Retinal pigment epithelial cell (primary cell): ENCODE measurements at regions not wholly inside any gene's neighbourhood (a gene's known extent, or its start where the extent isn't known, plus 50 kb on each side); places are given as distances from the start of the nearest gene placed in this dataset.

ENCODE experiments used
- DNase-seq: peaks from one replicate; pipeline ENCODE4 v3.0.0-alpha.2; 2010; ENCODE audit warnings: low read depth
- H3K4me3 ChIP-seq: 2 replicates; pipeline ENCODE4 v1.5.1; 2011; ENCODE audit warnings: mild to moderate bottlenecking, low read length, control low read depth, moderate library complexity
- CTCF ChIP-seq: conservative IDR thresholded peaks from 2 replicates; pipeline ENCODE4 v1.5.1; 2011; ENCODE audit warnings: low read depth, low read length, control low read depth, inconsistent platforms

- H3K4me3 ChIP-seq: no peak overlapping the region
- TF ChIP-seq CTCF: no peak
- DNase-seq: no peak
Observed at GRCh38 chr5:87886164-87886563, 382.5 kb downstream of the TMEM161B start.

GRCh38 chr5:87885758-87886157 is 382.9 kb downstream of the TMEM161B start:
- DNase-seq: no peak
- no peak for TF ChIP-seq CTCF
- H3K4me3 ChIP-seq: no peak overlapping the region

GRCh38 chr5:87877495-87877894 is 391.1 kb downstream of the TMEM161B start:
- no peak for DNase-seq
- no peak overlapping the region for H3K4me3 ChIP-seq
- TF ChIP-seq CTCF: no peak

GRCh38 chr5:87877023-87877422 is 391.6 kb downstream of the TMEM161B start:
- TF ChIP-seq CTCF: no peak
- H3K4me3 ChIP-seq: no peak overlapping the region
- no peak for DNase-seq

- H3K4me3 ChIP-seq: no peak overlapping the region
- no peak for TF ChIP-seq CTCF
Observed at GRCh38 chr5:87876616-87877015, 392.0 kb downstream of the TMEM161B start.

GRCh38 chr5:87872986-87873385 is 395.7 kb downstream of the TMEM161B start:
- no peak for TF ChIP-seq CTCF
- H3K4me3 ChIP-seq: no peak overlapping the region
- DNase-seq: no peak

More at GRCh38 chr5:87876616-87877015, 392.0 kb downstream of the TMEM161B start:
- DNase-seq: no peak

- DNase-seq: no peak
- TF ChIP-seq CTCF: no peak
- H3K4me3 ChIP-seq: no peak overlapping the region
Observed at GRCh38 chr5:87868792-87869191, 399.9 kb downstream of the TMEM161B start.
